ENCODE measurements at regions not wholly inside any gene's neighbourhood (a gene's known extent, or its start where the extent isn't known, plus 50 kb on each side); places are given as distances from the start of the nearest gene placed in this dataset.
"Not testable (repeated sequence)": the region's sequence is repeated elsewhere in the genome, so short reads cannot be mapped to it uniquely, and the experiment has no call there.

DNA sequence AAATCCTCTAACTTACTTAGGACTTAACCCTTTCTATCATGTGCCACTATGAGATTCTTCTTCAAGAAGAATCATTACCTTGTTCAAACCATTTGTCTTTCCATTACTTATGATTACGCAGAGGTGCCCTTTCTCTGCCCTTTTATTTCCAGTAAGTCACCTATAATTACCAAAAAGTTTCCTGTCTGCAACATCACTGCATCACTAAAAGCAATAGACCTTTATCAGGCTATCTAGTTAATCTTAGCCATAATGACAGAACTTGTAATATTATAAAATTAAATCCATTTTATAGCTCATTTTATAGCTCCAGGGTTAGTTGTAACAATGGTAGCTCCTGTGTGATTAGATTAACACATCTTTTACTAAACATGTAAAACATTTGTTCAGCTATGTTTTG is 673.6 kb upstream of the PITX2 start:
- DNase-seq, result no peak

DNA sequence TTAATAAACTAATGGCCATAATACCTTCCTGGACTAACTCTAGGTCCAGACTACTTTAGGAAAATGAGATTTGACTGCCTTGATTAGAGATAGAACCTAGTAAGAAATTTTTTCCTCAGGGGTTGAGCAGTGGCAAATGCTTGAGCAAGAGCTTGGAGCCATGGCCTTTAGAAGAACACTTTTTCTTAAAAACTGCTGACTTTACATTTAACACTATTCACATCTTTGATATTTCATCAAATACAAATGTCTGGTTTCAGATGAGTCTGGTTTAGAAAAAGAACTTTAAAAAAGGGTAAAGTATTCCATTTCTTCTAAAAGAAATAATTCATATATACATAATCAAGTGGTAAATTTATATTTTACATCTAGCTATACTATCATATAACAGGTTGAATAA is 680.9 kb upstream of the PITX2 start:
- DNase-seq, result no peak

DNA sequence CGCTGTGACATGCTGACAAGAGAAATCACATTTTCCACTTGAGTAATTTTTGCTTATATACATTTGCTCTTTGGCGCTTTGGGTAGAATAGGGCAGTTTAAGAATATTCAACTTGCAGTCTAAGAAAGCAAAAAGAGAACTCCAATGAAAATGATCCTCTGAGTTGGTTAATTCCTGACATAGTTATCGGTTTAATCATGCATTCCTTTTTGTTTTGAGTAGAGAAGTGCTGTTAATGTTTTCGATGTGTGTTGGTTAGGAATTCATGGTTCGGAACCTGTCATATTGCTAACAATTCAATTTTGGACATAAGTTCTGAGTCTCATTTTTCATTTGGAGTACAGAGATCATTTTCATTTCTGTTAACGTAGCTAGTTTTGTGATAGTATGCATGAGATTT is 700.6 kb upstream of the PITX2 start:
- DNase-seq, result no peak

DNA sequence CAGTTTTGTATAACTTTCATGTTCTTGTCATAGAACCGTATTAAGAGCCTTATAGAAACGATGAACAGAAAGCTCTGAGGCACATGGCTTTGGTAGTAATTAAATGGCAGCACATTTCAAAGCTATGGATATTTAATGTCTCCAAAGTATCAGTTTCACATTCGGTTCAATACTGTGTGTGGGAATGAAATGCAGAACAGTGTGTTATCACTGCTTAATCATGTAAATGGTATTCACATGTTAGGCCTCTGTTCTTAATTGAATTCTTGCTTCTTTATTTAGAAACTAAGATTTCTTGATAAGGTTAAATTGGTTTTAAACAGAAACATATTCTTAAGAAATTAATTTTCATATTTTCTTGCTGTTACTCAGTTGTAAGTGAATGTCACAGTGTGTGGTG is 701.0 kb upstream of the PITX2 start:
- DNase-seq, result no peak

DNA sequence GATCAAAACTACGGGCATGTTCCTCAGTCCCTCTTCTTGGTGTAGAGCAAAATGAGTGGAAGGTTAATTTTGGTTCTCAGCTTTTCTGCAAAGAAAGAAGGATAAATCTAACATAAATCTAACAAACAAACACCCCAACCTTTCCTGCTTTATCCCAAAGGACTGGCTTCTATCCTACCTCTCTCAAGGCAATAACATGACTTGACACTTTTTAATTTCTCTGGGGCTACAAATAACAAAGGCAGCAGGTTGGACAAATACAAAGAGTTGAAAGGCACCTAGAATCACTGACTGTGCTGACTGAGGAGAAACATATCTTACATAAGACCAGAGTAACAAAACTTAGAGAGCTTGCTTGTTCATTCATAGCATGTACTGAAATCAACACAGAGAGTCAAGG is 703.6 kb upstream of the PITX2 start:
- DNase-seq, result no peak

DNA sequence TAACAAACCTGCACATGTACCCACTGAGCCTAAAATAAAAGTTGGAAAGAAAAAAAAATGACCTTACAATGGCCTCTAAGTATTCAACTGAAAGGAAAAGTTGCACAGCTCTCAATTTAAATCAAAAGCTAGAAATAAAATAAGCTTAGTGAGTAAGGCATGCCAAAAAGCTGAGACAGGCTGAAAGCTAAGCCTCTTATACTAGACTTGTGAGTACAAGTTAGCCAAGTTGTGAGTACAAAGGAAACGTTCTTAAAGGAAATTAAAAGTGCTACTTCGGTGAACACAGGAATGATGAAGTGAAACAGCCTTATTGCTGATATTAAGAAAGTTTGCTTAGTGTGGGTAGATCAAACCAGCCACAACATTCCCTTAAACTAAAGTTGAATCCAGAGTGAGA is 707.9 kb upstream of the PITX2 start:
- no peak for DNase-seq

DNA sequence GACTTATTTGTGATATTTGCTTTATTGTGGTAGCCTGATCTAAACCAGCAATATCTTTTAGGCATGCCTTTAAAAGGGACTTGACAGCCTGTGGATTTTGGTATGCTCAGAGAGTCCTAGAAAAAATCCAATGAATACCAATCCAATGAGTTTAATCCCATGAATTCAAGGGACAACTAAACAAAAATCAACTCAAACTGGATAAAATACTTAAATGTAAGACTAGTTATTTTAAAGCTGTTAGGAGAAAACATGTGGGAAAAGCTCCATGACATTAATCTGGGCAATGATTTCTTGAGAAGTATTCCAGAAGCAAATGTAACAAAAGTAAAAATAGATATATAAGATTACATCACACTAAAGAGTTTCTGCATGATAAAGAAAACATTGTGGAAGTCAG is 711.5 kb upstream of the PITX2 start:
- no peak for DNase-seq

DNA sequence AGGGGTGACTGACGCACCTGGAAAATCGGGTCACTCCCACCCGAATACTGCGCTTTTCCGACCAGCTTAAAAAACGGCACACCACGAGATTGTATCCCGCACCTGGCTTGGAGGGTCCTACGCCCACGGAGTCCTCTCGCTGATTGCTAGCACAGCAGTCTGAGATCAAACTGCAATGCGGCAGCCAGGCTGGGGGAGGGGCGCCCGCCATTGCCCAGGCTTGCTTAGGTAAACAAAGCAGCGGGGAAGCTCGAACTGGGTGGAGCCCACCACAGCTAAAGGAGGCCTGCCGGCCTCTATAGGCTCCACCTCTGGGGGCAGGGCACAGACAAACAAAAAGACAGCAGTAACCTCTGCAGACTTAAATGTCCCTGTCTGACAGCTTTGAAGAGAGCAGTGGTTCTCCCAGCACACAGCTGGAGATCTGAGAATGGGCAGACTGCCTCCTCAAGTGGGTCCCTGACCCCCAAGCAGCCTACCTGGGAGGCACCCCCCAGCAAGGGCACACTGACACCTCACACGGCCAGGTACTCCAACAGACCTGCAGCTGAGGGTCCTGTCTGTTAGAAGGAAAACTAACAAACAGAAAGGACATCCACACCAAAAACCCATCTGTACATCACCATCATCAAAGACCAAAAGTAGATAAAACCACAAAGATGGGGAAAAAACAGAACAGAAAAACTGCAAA is 714.5 kb upstream of the PITX2 start:
- DNase-seq, result not testable (repeated sequence)

DNA sequence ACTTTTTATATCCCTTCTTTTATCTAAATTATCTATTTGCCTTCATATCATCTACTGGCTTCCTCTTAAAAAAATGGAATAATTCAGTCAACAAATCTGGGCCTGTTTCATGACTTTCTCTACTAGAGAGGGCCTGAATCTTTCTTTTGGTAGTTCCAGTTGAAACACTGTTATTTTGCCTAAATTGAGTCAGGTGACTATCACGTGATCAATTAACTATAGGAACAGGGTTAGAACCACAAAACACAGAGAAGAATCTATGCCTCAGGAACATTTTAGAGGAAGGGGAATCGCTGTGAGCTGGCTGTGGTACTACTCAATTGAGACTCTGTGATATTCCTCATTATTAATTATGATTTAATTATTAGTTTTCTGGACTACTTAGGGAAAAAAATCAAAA is 736.7 kb upstream of the PITX2 start:
- DNase-seq, result no peak

DNA sequence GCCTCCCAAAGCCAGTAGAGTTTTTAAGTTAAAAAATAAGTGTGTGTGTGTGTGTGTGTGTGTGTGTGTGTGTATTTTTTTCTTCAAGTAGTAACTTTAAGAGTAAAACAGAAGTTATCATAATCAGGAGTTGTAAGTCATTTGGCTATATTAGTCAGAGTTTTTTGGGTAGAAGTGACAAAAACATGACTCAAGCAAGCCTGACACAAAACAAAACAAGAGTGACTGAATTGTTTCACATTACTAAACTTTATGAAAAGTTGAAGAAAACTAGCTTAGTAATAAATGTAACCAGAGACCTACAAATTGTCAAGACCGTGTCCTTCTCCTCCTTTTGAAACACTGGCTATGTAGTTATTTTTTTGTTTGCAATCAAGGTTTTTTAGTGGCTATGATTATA is 738.0 kb upstream of the PITX2 start:
- no peak for DNase-seq

DNA sequence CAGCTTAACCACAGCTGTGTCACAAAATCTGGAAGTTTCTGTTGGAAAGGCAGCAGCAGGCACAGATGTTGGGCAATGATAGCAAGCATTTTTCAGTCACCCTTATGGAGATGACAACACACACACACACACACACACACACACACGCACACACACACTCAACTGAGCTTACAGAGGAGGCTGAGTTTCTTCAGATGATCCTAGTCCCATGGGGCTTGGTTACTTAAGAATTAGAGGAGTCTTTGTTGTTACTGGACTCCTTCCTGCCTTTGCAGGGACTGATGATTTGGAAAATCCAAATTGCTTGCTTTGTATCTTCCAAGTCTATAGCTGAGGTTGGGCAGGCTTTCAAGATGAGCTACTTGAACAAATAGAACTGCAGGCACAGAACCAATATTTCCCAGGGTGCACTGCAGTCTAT is 740.1 kb upstream of the PITX2 start:
- no peak for DNase-seq

DNA sequence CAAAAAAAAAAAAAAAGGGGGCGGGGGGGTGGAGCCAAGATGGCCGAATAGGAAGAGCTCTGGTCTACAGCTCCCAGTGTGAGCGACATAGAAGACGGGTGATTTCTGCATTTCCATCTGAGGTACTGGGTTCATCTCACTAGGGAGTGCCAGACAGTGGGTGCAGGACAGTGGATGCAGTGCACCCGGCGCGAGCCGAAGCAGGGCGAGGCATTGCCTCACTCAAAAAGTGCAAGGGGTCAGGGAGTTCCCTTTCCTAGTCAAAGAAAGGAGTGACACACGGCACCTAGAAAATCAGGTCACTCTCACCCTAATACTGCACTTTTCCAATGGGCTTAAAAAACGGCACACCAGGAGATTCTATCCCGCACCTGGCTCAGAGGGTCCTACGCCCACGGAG is 755.0 kb upstream of the PITX2 start:
- DNase-seq, result not testable (repeated sequence)

DNA sequence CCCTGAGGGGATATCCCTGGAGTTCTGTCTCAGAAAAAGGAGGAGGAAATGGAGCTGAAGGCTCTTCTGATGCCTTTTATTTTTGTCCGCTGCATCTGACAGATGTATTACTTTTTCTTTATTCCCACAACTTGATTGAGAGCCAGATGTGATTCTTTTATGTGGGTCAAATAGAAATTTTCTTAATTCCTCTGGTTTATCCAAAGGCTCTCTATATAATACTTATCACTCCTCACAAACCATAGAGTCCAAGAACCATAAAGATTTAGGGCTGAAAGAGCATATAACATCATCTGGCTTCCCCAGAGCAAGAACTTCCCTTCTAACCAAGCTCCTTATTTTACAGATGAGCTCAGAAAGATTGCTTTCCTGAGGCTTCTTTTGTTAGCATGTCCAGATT is 756.7 kb upstream of the FAM241A start:
- no peak for DNase-seq

DNA sequence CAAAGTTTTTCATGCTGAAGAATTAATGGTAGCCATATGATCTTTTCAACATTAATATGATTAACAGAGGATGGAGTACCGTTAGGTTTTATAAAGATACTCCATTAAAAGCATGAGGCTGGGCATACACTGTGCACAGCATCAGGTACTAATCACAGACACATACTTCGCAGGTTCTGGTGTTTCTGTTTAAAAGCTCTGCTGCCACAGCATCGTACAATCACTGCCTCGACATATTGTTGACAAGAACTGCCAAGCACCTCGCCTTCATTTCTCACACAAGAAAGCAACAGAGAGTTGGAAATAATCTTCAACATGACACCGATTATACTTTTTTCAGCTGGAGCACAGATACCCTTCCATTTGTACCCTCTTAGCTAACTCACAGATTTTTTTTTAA is 753.4 kb upstream of the FAM241A start:
- no peak for DNase-seq

DNA sequence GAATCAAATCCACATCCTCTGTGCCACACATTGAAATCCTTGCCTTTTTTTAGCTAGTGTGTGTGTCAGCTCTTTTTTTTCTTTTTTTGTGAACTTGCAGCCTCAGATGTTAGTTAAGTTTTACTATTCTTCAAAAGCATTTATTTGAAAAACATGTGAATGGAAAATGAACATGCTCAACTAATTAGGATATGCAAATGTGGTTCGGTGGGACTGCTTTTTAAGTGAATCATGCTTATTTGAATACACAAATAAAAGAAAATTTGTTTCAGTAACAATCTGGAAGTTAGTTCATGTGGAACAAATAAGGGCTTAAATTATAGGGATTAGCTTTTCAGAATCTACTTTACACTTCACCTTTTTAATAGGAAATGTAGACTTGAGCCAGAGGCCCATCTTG is 751.5 kb upstream of the FAM241A start:
- DNase-seq, result no peak

DNA sequence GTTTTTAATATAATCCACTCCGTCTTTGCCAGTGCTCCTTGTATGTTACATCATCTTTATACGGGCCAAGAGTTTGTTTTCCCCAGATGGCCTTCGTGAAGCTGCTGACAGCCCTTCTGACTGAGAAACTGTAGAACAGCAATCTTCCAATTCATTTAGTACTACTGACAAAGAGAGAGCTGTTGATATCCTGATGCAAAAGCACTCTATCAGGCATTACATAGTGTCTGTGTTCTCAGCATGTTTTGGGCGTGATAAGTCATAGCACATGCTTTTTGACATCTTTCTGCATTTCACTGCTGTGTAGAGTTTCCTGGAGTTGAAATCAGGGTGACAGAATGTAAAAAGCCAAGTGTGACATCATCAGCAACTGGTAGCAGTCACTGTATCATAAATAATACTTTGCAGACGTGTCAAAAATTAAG is 746.3 kb upstream of the FAM241A start:
- DNase-seq, result no peak

DNA sequence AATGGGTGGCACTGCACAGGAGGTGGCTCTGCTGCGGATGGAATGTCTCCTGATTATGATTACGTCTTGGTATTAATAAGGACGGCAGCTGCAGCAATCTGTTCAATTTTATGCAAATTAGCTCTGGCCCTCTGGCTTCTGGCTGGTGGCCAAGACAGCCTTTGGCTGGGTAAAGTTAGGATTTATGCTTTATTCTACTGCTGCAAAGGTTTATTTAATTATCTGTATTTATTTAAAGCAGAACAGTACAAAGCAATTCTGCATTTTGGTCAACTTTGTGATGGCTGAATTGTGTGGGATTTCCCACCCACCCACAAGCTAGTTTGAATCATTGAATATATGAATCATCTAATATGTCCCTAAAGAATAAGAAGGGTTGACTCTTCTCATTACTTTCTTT is 745.6 kb upstream of the FAM241A start:
- no peak for DNase-seq

DNA sequence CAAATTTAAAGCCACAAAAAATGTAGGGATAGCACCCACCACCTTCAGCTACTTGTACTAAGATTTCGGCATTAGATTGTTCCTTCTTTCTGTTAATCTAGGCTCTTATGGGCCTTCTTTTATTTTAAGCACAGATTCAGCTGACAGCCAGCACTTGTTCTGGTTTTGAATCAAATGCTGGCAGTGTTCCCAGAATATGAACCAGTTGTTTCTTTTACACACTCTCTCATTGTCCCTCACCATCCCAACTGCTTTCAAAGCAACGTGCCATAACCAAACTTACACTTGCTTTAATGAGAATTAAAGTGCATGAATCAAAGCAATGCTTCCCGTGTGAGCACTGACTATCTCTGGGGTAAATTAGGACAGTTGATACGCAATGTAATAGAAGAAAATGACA is 744.5 kb upstream of the FAM241A start:
- no peak for DNase-seq

DNA sequence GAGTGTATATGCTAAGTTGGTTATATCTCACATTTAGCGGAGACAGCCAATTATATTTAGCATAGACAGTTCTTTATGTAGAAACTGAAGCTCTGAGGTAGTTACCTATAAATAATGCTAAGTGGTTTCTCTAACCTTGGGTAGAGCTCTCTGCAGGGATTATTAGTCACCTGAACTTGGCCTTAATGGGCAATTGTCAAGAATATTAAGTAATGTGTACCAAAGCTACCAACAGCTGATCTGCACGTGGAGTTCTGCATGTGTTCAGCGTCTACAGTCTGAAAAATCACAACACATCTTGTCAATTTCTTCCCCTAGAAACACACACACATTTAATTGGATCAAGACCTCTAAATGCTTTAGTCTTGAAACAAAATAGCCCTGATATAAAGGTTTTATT is 740.6 kb upstream of the FAM241A start:
- no peak for DNase-seq

DNA sequence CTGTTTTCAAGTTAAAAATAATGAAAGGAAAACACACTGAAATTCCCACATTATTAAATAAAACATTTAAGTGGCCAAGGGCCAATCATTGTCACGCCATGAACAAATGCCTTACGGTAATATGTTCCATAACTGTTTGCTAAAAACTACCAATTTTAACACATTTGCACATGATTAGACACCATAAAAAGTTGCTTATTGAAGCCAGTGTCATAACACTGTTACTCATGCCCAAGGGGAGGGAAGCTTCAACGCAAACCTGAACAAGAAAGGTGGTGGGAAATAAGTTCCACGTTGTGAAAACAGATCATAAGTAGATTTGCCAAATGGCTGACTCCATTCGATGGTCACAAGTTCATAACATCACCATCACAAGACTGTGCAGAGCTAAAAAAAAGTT is 739.3 kb upstream of the FAM241A start:
- DNase-seq, result no peak

DNA sequence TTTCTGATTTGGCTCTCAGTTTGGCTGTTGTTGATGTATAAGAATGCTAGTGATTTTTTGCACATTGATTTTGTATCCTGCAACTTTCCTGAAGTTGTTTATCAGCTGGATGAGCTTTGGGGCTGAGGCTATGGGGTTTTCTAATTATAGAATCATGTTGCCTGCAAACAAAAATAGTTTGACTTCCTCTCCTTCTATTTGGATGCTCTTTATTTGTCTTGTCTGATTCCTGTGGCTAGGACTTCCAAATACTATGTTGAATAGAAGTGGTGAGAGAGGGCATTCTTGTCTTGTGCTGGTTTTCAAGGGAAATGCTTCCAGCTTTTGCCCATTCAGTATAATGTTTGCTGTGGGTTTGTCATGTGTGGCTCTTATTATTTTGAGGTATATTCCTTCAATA is 734.7 kb upstream of the FAM241A start:
- no peak for DNase-seq

DNA sequence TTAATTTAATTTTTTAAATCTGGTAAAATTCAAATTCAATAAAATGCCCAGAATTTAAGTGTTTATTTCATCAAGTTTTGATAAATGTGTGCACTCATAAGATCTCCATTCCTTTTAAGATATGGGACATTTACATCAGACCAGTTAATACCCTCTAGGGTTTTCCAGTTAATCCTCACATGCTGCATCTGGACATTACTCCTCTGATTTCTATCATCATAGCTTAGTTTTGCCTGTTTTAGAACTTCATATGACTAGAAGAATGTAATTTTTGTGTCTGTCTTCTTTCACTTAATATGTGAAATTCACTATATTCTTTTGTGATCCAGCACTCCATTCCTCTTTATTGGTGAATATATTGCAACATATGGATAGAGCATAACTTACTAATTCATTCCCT is 727.7 kb upstream of the FAM241A start:
- DNase-seq, result no peak

DNA sequence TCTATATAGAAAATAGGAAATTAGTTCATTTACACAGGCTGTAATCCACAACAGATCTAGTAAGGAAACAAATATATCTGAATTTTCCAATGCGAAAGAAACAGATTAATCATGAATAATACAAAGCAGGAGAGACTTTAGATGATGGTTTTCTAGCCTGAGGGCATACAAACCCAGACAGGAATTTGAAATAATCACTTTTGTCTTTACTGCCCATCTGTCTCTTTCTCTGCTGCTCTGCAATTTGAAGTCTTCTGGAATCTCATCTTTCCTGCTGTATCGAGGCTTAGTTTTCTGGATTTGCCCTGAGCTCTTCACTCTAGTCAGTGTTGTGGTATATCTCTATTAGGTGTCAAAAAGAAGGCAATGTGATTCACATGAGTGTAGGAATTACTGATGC is 711.8 kb upstream of the FAM241A start:
- no peak for DNase-seq

DNA sequence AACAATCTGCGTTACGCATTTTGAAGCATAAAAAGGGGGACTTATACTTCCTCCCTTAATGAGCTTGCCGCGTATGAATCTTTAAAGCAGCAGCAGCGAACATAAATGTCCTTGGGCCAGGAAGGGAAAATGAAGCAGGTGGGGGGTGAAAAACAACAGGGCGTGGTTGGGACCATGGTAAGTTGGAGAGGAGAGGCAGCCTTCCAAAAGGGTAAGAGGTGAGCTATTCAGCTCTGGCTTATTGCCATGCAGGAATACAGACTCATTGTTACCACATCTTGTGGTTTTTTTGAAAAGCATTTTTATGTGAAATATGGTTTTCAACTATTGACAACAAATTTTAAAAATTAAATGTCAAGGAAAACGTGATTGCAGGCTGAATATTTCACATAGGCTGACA is 710.7 kb upstream of the FAM241A start:
- no peak for DNase-seq

DNA sequence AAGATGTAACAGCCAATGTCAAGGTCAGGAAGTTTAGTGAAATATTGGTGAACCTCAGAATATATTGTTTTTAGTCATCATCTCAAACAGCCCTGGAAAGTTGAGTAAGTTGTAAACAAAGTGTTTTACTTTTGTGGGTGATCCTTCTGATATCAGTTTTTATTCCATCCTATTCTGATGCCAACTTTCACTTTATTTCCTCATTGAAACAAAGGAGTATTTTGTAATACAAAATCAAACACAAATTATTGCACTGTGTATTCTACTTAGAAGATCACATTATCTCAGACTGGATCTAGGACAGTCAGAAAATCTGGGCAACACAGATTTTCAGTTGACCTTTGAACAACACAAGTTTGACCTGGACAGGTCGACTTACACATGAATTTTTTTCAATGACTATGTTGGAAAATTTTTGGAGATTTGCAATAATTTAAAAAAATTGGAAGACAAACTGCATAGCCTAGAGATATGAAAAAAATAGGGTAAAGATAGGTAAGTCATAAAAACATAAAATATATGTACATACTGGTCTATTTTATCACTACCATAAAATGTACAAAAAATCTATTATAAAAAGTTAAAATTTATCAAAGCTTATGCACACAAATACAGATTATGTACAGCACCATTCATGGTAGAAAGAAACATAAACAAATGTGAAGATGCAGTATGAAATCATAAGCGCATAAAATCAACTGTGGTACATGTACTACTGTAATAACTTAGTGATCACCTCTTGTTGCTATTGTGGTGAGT is 709.1 kb upstream of the FAM241A start:
- DNase-seq, result no peak
